ENCODE measurements at regions not wholly inside any gene's neighbourhood (a gene's known extent, or its start where the extent isn't known, plus 50 kb on each side); places are given as distances from the start of the nearest gene placed in this dataset.

DNA sequence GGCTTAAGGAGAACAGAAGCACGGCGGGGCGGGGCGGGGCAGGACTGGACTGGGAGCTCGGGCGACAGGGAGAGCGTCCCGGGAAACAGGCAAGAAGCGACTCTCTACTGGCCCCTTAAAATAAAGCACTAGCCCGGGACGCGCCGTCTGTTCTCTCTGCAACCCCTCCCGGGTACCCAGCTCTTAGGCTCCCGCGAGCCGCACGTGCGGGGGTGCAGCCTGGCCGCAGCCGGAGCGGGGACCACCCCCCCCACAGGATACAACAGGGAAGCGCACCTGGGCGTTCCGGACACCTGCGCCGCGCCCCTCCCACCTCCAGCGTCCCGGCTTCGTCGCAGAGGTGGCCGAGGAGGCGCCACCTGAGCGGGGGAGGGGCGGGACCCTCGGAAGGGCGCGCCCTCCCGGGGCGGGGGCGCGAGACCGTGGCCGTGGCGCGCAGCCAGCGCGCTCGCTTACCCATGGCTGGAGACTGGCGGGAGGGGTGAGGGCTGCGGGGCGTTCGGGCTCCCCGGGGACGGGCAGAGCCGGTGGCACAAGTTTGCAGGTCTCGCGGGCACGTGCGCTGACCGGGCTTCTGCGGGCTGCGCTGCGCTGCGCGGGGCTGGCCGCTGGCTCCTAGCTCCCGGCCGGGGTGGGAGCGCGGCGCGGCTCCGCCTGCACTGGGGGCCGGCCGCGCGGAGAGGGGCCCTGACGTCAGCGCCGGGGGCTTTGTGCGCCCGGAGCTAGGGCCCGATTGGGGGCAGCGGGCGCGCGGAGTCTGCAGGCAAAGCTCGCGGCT is 91.5 kb downstream of the GEMIN8 start:
- H3K4me3 ChIP-seq (ENCODE audit: low read depth, low read length): no peak overlapping the region
- no peak for TF ChIP-seq CTCF (IDR thresholded peaks at IDR 0.05; ENCODE audit: borderline replicate concordance, insufficient read depth, low read depth, low read length)

DNA sequence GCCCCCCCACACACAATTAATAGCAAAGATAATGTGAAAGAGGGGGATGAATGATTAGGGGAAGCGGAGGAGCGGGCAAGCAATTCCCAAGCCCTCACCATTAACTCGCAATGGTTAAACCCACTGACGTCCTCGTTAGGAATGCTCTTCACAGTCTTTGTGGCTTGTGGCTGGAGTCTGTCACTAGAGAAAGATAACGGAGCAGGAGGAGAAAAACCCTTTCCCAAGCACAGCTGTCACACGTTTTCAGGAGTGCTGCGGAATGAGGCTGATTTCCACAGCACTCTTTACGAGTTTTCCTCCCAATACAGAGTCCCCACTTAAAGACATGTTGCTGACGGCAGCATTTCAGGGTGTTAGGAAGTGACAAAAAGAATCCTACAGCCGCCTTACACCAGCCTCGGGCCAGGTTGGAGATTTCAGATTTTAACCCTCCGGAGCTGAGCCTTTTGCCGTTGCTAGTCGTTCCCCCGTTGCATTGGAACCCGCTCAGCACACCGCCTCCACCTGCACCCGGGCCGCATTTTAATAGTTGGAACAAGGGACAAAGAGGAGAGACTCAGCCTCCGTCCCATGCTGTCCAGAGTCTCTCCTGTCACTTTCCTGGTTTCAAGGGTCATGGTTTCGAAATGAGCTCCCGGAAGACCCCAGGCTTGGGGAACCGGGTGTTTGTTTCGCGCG is 92.2 kb downstream of the GEMIN8 start:
- no peak overlapping the region for H3K4me3 ChIP-seq (ENCODE audit: low read depth, low read length)
- TF ChIP-seq CTCF (IDR thresholded peaks at IDR 0.05; ENCODE audit: borderline replicate concordance, insufficient read depth, low read depth, low read length): no peak

GRCh38 chrX:13936521-13937225 is 93.0 kb downstream of the GEMIN8 start:
- H3K4me3 ChIP-seq (ENCODE audit: low read depth, low read length): no peak overlapping the region
- TF ChIP-seq CTCF (IDR thresholded peaks at IDR 0.05; ENCODE audit: borderline replicate concordance, insufficient read depth, low read depth, low read length): no peak

DNA sequence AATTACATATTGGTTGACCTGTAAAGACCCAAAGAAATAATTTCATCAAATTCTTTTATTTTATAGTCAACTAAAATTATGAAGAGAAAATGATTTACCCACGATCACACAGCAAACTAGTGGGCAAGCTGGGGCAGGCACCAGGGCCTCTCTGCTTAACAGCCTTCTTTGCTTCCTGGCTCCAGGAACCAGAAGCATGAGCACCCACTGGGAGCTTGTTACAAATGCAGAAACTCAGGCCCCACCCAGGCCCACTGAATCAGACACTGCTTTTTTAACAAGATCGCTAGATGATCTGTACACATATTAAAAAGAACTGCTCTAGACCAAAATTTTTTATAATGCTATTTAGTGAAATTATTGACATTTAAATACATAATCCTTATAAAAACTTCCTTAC is 95.0 kb downstream of the GEMIN8 start:
- H3K4me3 ChIP-seq (ENCODE audit: low read depth, low read length): no peak overlapping the region
- TF ChIP-seq CTCF (IDR thresholded peaks at IDR 0.05; ENCODE audit: borderline replicate concordance, insufficient read depth, low read depth, low read length): no peak

GRCh38 chrX:13933851-13934250 is 95.8 kb downstream of the GEMIN8 start:
- H3K4me3 ChIP-seq (ENCODE audit: low read depth, low read length): no peak overlapping the region
- no peak for TF ChIP-seq CTCF (IDR thresholded peaks at IDR 0.05; ENCODE audit: borderline replicate concordance, insufficient read depth, low read depth, low read length)

DNA sequence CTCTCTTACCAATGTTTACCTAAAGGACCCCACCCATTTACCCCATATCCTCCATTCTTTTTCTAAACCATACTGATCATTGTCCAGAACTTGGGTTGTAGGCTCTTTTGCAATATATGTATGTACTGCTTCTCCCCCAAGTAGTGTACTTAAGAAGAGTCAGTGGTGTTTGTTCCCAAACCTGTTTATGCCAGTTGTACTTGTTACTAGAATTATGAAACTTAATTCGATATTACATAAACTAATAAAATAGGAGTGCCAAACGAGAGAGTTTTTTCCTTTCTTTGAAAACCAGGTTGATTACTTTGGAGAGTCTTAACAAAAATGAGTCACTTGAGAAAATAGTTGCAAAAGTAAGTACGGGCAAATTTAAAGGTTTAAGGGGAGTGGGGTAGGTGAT is 96.3 kb downstream of the GEMIN8 start:
- no peak for TF ChIP-seq CTCF (IDR thresholded peaks at IDR 0.05; ENCODE audit: borderline replicate concordance, insufficient read depth, low read depth, low read length)
- no peak overlapping the region for H3K4me3 ChIP-seq (ENCODE audit: low read depth, low read length)

Data from GM12875 (cell line).